ENCODE measurements at regions not wholly inside any gene's neighbourhood (a gene's known extent, or its start where the extent isn't known, plus 50 kb on each side); places are given as distances from the start of the nearest gene placed in this dataset.
"Not testable (repeated sequence)": the region's sequence is repeated elsewhere in the genome, so short reads cannot be mapped to it uniquely, and the experiment has no call there.

DNA sequence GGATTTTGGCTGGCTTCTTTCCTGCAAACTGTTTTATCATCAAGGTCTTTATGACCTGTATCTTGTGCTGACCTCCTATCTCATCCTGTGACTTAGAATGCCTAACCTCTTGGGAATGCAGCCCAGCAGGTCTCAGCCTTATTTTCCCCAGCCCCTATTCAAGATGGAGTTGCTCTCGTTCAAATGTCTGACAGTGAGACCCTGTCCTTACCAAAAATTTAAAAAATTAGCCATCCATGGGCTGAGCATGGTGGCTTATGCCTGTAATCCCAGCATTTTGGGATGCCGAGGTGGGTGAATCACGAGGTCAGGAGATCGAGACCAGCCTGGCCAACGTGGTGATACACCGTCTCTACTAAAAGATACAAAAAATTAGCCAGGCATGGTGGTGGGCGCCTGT, 64.9 kb upstream of the GPR158 start:
- ATAC-seq (ENCODE audit: low read depth); H3K4me3 ChIP-seq (ENCODE audit: insufficient read depth, low read depth, low read length); H4K91ac ChIP-seq (ENCODE audit: insufficient read depth, low read depth, low read length); H3K9me1 ChIP-seq (ENCODE audit: insufficient read depth, low read length); H3K14ac ChIP-seq (replicated peaks; ENCODE audit: low read depth, low read length); H3K56ac ChIP-seq (ENCODE audit: extremely low read depth, insufficient read depth, low read length); DNase-seq; H4K5ac ChIP-seq (ENCODE audit: low read depth, low read length); H4K20me1 ChIP-seq (ENCODE audit: insufficient read depth, low read length); H3K27me3 ChIP-seq (ENCODE audit: control insufficient read depth, insufficient read depth, low read length); H2BK20ac ChIP-seq (ENCODE audit: low read depth, low read length); H2BK120ac ChIP-seq (ENCODE audit: low read depth, low read length); H3K79me1 ChIP-seq (ENCODE audit: low read depth in 1 of 2, low read length in 2 of 2); H3K36me3 ChIP-seq (ENCODE audit: control insufficient read depth, insufficient read depth, low read length); H3K9ac ChIP-seq (ENCODE audit: low read depth, low read length); H2AFZ ChIP-seq (replicated peaks; ENCODE audit: low read length, poor library complexity); H2BK5ac ChIP-seq (ENCODE audit: low read depth, low read length, poor library complexity, severe bottlenecking); H3K4me1 ChIP-seq (ENCODE audit: control insufficient read depth, insufficient read depth, low read length); H4K8ac ChIP-seq (ENCODE audit: low read depth in 2 of 2, low read length in 2 of 2); H3K4ac ChIP-seq (ENCODE audit: low read depth, low read length); POLR2A ChIA-PET (ENCODE audit: unreplicated experiment); H2AK5ac ChIP-seq (ENCODE audit: low read depth, low read length); H3K9me3 ChIP-seq (ENCODE audit: control insufficient read depth, insufficient read depth, low read length); H3K23ac ChIP-seq (ENCODE audit: low read depth, low read length); CTCF ChIA-PET; H3K4me2 ChIP-seq (ENCODE audit: low read depth, low read length); dilution Hi-C loops (cut with HindIII; ENCODE audit: low sequenced_read_pairs, unreplicated experiment); H2BK15ac ChIP-seq (ENCODE audit: low read depth, low read length); H3K27ac ChIP-seq (ENCODE audit: insufficient read depth, low read length); BruUV-seq (replicated peaks); H3K18ac ChIP-seq (ENCODE audit: low read depth, low read length); H2AK9ac ChIP-seq (replicated peaks; ENCODE audit: low read depth, low read length, poor library complexity); in situ Hi-C loops (cut with MboI; ENCODE audit: low sequenced_read_pairs): not testable (repeated sequence)
- intact Hi-C loops (cut with micrococcal nuclease): loop anchor here (5.0 kb wide), 1 partner anchor 117 kb away; no protein-coding TSS in a partner anchor
- WGBS, 2 experiments (ENCODE audit: extremely low coverage in 2 of 2, insufficient read length in 1 of 2): no CpG with 5 or more reads among the region's 7 CpGs

Measured in IMR-90 (cell line).